SK-N-SH (cell line): ENCODE measurements at regions not wholly inside any gene's neighbourhood (a gene's known extent, or its start where the extent isn't known, plus 50 kb on each side); places are given as distances from the start of the nearest gene placed in this dataset.

Experiments
- CTCF ChIA-PET: fragments of 300-600, 350-600 bp; formaldehyde crosslinking; extraction: SDS; loops from one replicate; lab custom pipeline; 2021; lab: Yijun Ruan, JAX
- POLR2A ChIA-PET: fragments of 350-600 bp; sonication (Branson Sonifier 250); formaldehyde crosslinking; extraction: SDS; loops from one replicate; lab custom pipeline; 2020; ENCODE audit warnings: antibody characterized with exemption, inconsistent platforms; lab: Yijun Ruan, JAX
- DNase-seq: peaks from one replicate; pipeline ENCODE4 v3.0.0; 2012
- H2AFZ ChIP-seq: fragments of 200-600 bp; sonication (generic); 2 replicates; pipeline ENCODE4 v1.8.1; 2016; ENCODE audit warnings: antibody characterized with exemption, mild to moderate bottlenecking, low read depth
- H3F3A ChIP-seq: fragments of 200-600 bp; sonication (generic); replicated peaks from 2 replicates; pipeline ENCODE3; 2016; ENCODE audit warnings: antibody characterized with exemption, mild to moderate bottlenecking; ENCODE audit not compliant: insufficient read depth
- H3K27ac ChIP-seq, 2 experiments: fragments of 200-500 bp in 1 of 2; fragments of 200-600 bp in 1 of 2; sonication (Bioruptor generic) in 1 of 2; sonication (generic), shearing (Covaris generic) in 1 of 2; 2 replicates each; pipeline versions ENCODE4 v1.5.1 to v1.6.1; 2014 to 2016; ENCODE audit warnings: low read depth in 2 of 2, inconsistent platforms in 1 of 2, low read length in 1 of 2, mild to moderate bottlenecking in 1 of 2, mixed read lengths in 1 of 2
- H3K27me3 ChIP-seq: fragments of 200-600 bp; sonication (generic), shearing (Covaris generic); 2 replicates; pipeline ENCODE4 v1.6.1; 2016; ENCODE audit warnings: mixed run types; ENCODE audit not compliant: insufficient read depth
- H3K36me3 ChIP-seq, 2 experiments: fragments of 200-500 bp in 1 of 2; fragments of 200-600 bp in 1 of 2; sonication (Bioruptor generic) in 1 of 2; sonication (generic) in 1 of 2; replicated peaks in 1 of 2; 2 replicates each; pipeline versions ENCODE3 to v1.5.1; 2014 to 2016; ENCODE audit warnings: low read length in 1 of 2, mild to moderate bottlenecking in 1 of 2; ENCODE audit not compliant: insufficient read depth in 2 of 2, control insufficient read depth in 1 of 2
- H3K4me1 ChIP-seq, 2 experiments: fragments of 200-500 bp in 1 of 2; fragments of 200-600 bp in 1 of 2; sonication (Bioruptor generic) in 1 of 2; sonication (generic), shearing (Covaris generic) in 1 of 2; 2 replicates each; pipeline versions ENCODE4 v1.5.1 to v1.6.1; 2014 to 2016; ENCODE audit warnings: low read depth in 1 of 2, low read length in 1 of 2, mixed run types in 1 of 2; ENCODE audit not compliant: insufficient read depth in 2 of 2, control insufficient read depth in 1 of 2
- H3K4me2 ChIP-seq: fragments of 200-600 bp; sonication (generic), shearing (Covaris generic); 2 replicates; pipeline ENCODE4 v1.6.1; 2017; ENCODE audit warnings: mixed run types
- H3K4me3 ChIP-seq, 2 experiments: fragments of 200-500 bp in 1 of 2; fragments of 200-600 bp in 1 of 2; sonication (Bioruptor generic) in 1 of 2; sonication (generic), shearing (Covaris generic) in 1 of 2; 2 replicates each; pipeline versions ENCODE4 v1.5.1 to v1.8.1; 2014 to 2016; ENCODE audit warnings: low read depth in 2 of 2, inconsistent platforms in 1 of 2, low read length in 1 of 2, mild to moderate bottlenecking in 1 of 2, mixed read lengths in 1 of 2, moderate library complexity in 1 of 2
- H3K79me2 ChIP-seq: fragments of 200-600 bp; sonication (generic); 2 replicates; pipeline ENCODE4 v1.8.1; 2017; ENCODE audit warnings: mild to moderate bottlenecking; ENCODE audit not compliant: insufficient read depth
- H3K9ac ChIP-seq: fragments of 200-600 bp; sonication (generic); 2 replicates; pipeline ENCODE4 v1.6.1; 2017; ENCODE audit warnings: mixed run types
- H3K9me2 ChIP-seq: fragments of 200-600 bp; sonication (generic); 2 replicates; pipeline ENCODE4 v1.6.1; 2017; ENCODE audit warnings: mixed run types
- H3K9me3 ChIP-seq: fragments of 200-600 bp; sonication (generic); 2 replicates; pipeline ENCODE4 v1.6.1; 2017; ENCODE audit warnings: mixed run types, mild to moderate bottlenecking, moderate library complexity
- H4K20me1 ChIP-seq: fragments of 200-600 bp; sonication (generic); 2 replicates; pipeline ENCODE4 v1.6.1; 2017; ENCODE audit warnings: mild to moderate bottlenecking, mixed run types; ENCODE audit not compliant: insufficient read depth
- ELF1 ChIP-seq: IDR thresholded peaks from 2 replicates; pipeline ENCODE4 v1.4.0; 2012
- FOXM1 ChIP-seq: IDR thresholded peaks from 2 replicates; pipeline ENCODE4 v1.4.0; 2012; ENCODE audit warnings: low read depth, mild to moderate bottlenecking
- JUND ChIP-seq: IDR thresholded peaks from 2 replicates; pipeline ENCODE4 v1.4.0; 2012
- MEF2A ChIP-seq: IDR thresholded peaks from 2 replicates; pipeline ENCODE4 v1.4.0; 2012; ENCODE audit warnings: low read depth, borderline replicate concordance
- PBX3 ChIP-seq: IDR thresholded peaks from 2 replicates; pipeline ENCODE4; 2012
- POLR2AphosphoS5 ChIP-seq: IDR thresholded peaks from 2 replicates; pipeline ENCODE4 v1.6.1; 2012; ENCODE audit warnings: low read depth, low read length
- RAD21 ChIP-seq: IDR thresholded peaks from 2 replicates; pipeline ENCODE4 v1.6.1; 2012; ENCODE audit warnings: mild to moderate bottlenecking, low read length
- RFX5 ChIP-seq: IDR thresholded peaks from 2 replicates; pipeline ENCODE4 v1.6.1; 2012; ENCODE audit warnings: mild to moderate bottlenecking, improper control_type of control experiment, low read length
- SMC3 ChIP-seq: IDR thresholded peaks from 2 replicates; pipeline ENCODE4 v1.6.1; 2012; ENCODE audit warnings: low read depth, low read length, improper control_type of control experiment
- TAF1 ChIP-seq: IDR thresholded peaks from 2 replicates; pipeline ENCODE4 v1.6.1; 2012; ENCODE audit warnings: low read depth, mild to moderate bottlenecking, low read length, moderate library complexity, borderline replicate concordance
- TCF12 ChIP-seq: IDR thresholded peaks from 2 replicates; pipeline ENCODE4 v1.4.0; 2012
- USF1 ChIP-seq: IDR thresholded peaks from 2 replicates; pipeline ENCODE4 v1.4.0; 2012; ENCODE audit warnings: low read depth, borderline replicate concordance
- WGBS: methylation state at CpG from one replicate; pipeline ENCODE4 v1.1.6; 2017; ENCODE audit warnings: low lambda C conversion rate; 5-methylcytosine and 5-hydroxymethylcytosine counted together
- TF ChIP-seq, protein P1 (sequence below): IDR thresholded peaks from 2 replicates; pipeline ENCODE4 v1.4.0; 2012; ENCODE audit warnings: low read depth

GRCh38 chr4:112751447-112751846, 114.5 kb downstream of the LARP7 start:
- H4K20me1 ChIP-seq: no peaks in the 10 kb centered on the region
- CTCF ChIA-PET: interaction anchor here (0.9 to 7.4 kb wide), 2 partner anchors 13 to 187 kb away, joined by 5 to 70 read pairs; no protein-coding TSS in a partner anchor

GRCh38 chr4:112752061-112752460, 115.1 kb downstream of the LARP7 start:
- Histone ChIP-seq H3K36me3 (no peaks in the 10 kb centered on the region), H3K4me2 (no peak overlapping the region), H3K79me2 (no peaks in the 10 kb centered on the region), H3K27me3 (no peaks in the 10 kb centered on the region), H3K4me3 (no peak overlapping the region), H3K4me1 (peaks cover 0 to 4% of the 10 kb centered on the region in 2 experiments; a peak in 1 of 4 replicates), H4K20me1 (no peaks in the 10 kb centered on the region), H2AFZ (no peak overlapping the region), H3K9me3 (no peaks in the 10 kb centered on the region), H3K9ac (no peak overlapping the region), H3F3A (no peaks in the 10 kb centered on the region), H3K9me2 (no peaks in the 10 kb centered on the region), H3K27ac (no peak overlapping the region)
- 13% methylated on average over 1 of the region's 1 CpG for WGBS
- CTCF ChIA-PET: interaction anchor here (7.4 kb wide), 1 partner anchor 12 kb away, joined by 70 read pairs; no protein-coding TSS in a partner anchor
- TF ChIP-seq MEF2A: no peak
- no peak for TF ChIP-seq RAD21
- TF ChIP-seq, protein P1, sequence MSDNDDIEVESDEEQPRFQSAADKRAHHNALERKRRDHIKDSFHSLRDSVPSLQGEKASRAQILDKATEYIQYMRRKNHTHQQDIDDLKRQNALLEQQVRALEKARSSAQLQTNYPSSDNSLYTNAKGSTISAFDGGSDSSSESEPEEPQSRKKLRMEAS: no peak
- TF ChIP-seq TAF1: no peak
- TF ChIP-seq FOXM1: no peak
- TF ChIP-seq ELF1: no peak
- no peak for TF ChIP-seq PBX3
- no peak for TF ChIP-seq SMC3
- no peak for TF ChIP-seq RFX5
- no peak for TF ChIP-seq TCF12
- no peak for TF ChIP-seq USF1
- no peak for DNase-seq
- POLR2A ChIA-PET: no interaction called here

More at GRCh38 chr4:112751447-112751846, 114.5 kb downstream of the LARP7 start:
- no peak for TF ChIP-seq JUND
- no peak for TF ChIP-seq POLR2AphosphoS5
- TF ChIP-seq SMC3: no peak
- TF ChIP-seq, all 33 proteins: peak for 0
- H3K36me3 ChIP-seq: no peaks in the 10 kb centered on the region
- H3K4me2 ChIP-seq: no peak overlapping the region
- peaks cover 0 to 4% of the 10 kb centered on the region in 2 experiments; a peak in 1 of 4 replicates for H3K4me1 ChIP-seq
- WGBS: 81% methylated on average over 1 of the region's 1 CpG
- no peaks in the 10 kb centered on the region for H3K9me3 ChIP-seq
- H3K9me2 ChIP-seq: no peaks in the 10 kb centered on the region
- H3K9ac ChIP-seq: no peak overlapping the region
- H3F3A ChIP-seq: no peaks in the 10 kb centered on the region
- H3K27ac ChIP-seq: no peak overlapping the region
- H3K4me3 ChIP-seq: no peak overlapping the region
- POLR2A ChIA-PET: no interaction called here
- DNase-seq: no peak
- H3K79me2 ChIP-seq: no peaks in the 10 kb centered on the region
- no peaks in the 10 kb centered on the region for H3K27me3 ChIP-seq
- H2AFZ ChIP-seq: no peak overlapping the region
